BLaER1 treated with 17β-estradiol and CSF1 and Interleukin-3, amounts not matched to agents 10 nM and 100 nM (cell line): ENCODE measurements at regions not wholly inside any gene's neighbourhood (a gene's known extent, or its start where the extent isn't known, plus 50 kb on each side); places are given as distances from the start of the nearest gene placed in this dataset.

Experiments used
- H3K27ac ChIP-seq, 11 experiments: shearing (Covaris generic); formaldehyde crosslinking; 2 replicates each; pipeline ENCODE4 v1.8.1; 2022
- H3K27me3 ChIP-seq, 11 experiments: shearing (Covaris generic); formaldehyde crosslinking; 2 replicates each; pipeline ENCODE4 v1.8.1; 2022
- H3K36me3 ChIP-seq, 11 experiments: shearing (Covaris generic); formaldehyde crosslinking; 2 replicates each; pipeline ENCODE4 v1.8.1; 2022
- H3K4me1 ChIP-seq, 10 experiments: shearing (Covaris generic); formaldehyde crosslinking; 2 replicates each; pipeline ENCODE4 v1.8.1; 2022
- H3K4me2 ChIP-seq, 11 experiments: shearing (Covaris generic); formaldehyde crosslinking; 2 replicates each; pipeline ENCODE4 v1.8.1; 2022
- H3K4me3 ChIP-seq, 10 experiments: shearing (Covaris generic); formaldehyde crosslinking; 2 replicates each; pipeline ENCODE4 v1.8.1; 2022
- H3K9ac ChIP-seq, 11 experiments: shearing (Covaris generic); formaldehyde crosslinking; 2 replicates each; pipeline ENCODE4 v1.8.1; 2022
- H3K9me3 ChIP-seq, 11 experiments: shearing (Covaris generic); formaldehyde crosslinking; replicated peaks in 1 of 11; 2 replicates each; pipeline ENCODE4 v1.8.1; 2022
- H4K20me1 ChIP-seq, 11 experiments: shearing (Covaris generic); formaldehyde crosslinking; 2 replicates each; pipeline ENCODE4 v1.8.1; 2022
- Cebpa-rat ChIP-seq, 11 experiments: shearing (Covaris generic); IDR thresholded peaks; 2 replicates each; pipeline ENCODE4 v1.8.1; 2022

DNA sequence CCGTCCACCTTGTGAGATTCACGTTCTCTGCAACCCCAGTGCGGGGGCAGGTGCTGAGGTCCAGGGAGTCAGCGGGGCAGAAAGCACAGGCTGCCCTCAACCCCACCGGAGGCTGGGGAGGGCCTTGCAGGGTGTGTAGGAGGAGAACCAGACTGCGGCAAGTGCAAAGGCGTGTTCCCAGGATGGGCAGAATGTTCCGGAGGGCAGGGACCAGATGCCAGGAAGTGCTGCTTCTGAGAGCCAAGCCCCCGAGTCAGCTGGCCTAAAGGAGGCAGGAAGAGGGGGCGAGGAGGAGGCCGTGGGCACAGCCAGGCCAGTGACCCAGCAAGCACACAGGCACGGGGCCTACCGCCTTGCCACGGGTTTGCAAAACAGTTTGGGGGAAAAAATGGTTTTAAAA is 193.8 kb upstream of the AJAP1 start:
- Histone ChIP-seq H3K9me3 (peaks cover 24 to 69% (median 52%) of the 10 kb centered on the region in 11 experiments), H3K9ac (no peak overlapping the region), H3K36me3 (no peaks in the 10 kb centered on the region; a peak in 1 of 22 replicates), H3K27me3 (no peaks in the 10 kb centered on the region), H3K27ac (no peak overlapping the region), H3K4me2 (no peak overlapping the region), H4K20me1 (no peaks in the 10 kb centered on the region), H3K4me3 (no peak overlapping the region), H3K4me1 (peaks cover 0 to 4% (median 1%) of the 10 kb centered on the region in 10 experiments; a peak in 7 of 20 replicates)
- TF ChIP-seq Cebpa-rat (IDR thresholded peaks at IDR 0.05): no peak

DNA sequence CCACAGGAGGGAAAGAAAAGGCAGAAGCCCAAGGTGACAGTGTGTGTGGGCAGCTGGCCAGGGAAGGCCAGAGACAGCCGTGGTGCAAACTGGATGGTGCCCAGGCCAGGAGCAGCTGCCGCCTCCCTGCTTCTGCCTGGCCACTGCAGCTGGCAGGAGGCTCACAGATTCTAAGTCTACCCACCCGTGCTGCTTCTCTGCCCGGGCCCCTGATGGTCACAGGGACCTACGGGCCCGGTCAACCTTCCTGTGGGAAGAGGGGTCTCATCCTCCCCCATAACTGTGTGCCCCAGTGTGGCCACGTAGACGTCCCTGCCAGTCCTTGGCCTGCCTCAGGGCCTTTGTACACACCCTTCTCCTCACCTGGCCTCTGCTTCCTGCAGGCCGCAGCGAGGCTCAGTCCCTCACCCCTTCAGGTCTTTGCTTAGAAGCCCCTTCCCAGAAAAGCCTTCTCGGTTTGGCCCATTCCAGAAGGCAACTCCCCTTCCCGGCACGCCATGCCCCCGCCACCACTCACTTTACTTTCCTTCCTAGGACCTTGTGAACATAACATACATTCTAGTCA is 192.6 kb upstream of the AJAP1 start:
- peaks cover 12 to 57% (median 41%) of the 10 kb centered on the region in 11 experiments for H3K9me3 ChIP-seq
- no peak overlapping the region for H3K4me2 ChIP-seq
- H3K27ac ChIP-seq: no peak overlapping the region
- no peaks in the 10 kb centered on the region for H4K20me1 ChIP-seq
- no peaks in the 10 kb centered on the region for H3K27me3 ChIP-seq
- H3K9ac ChIP-seq: no peak overlapping the region
- no peaks in the 10 kb centered on the region for H3K4me1 ChIP-seq
- H3K36me3 ChIP-seq: no peaks in the 10 kb centered on the region; a peak in 1 of 22 replicates
- H3K4me3 ChIP-seq: no peak overlapping the region
- TF ChIP-seq Cebpa-rat (IDR thresholded peaks at IDR 0.05): no peak

DNA sequence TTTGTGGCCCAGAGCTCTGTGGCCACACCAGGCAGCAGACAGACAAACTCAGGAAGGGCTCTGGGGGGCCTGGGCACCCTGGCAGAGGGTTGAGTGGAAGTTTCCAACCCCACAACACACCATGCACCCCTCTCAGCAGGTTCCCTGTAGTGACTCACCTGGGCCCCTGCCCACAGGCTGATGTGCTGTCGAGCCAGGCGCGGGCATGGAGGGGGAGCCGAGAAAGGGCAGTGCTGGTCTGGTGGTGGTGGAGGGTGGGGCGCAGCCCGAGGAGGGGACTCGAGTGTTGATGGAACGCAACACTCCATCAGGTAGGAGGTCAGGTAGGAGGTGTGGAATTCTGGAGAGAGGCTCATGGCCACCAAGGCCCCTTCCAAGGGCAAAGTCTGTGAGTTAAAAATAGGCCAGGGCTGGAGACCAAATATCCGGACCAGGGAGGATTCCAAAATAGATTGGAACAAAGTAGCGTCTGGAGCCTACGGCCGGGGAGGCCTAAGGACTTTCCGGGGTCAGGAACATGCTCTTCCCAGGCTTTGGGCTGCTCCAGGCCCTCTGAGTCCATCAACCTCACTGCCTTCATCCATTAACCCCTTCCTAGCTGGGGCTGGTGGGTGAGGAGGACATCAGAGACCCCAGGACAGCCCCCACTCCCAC is 191.5 kb upstream of the AJAP1 start:
- H3K36me3 ChIP-seq: no peaks in the 10 kb centered on the region
- H3K9me3 ChIP-seq: peaks cover under 1 to 46% (median 29%) of the 10 kb centered on the region in 11 experiments; a peak in 20 of 22 replicates
- no peak overlapping the region for H3K27ac ChIP-seq
- H3K4me2 ChIP-seq: no peak overlapping the region
- no peak overlapping the region for H3K4me3 ChIP-seq
- no peaks in the 10 kb centered on the region for H3K4me1 ChIP-seq
- no peak for TF ChIP-seq Cebpa-rat (IDR thresholded peaks at IDR 0.05)
- H4K20me1 ChIP-seq: no peaks in the 10 kb centered on the region
- H3K27me3 ChIP-seq: no peaks in the 10 kb centered on the region
- no peak overlapping the region for H3K9ac ChIP-seq

DNA sequence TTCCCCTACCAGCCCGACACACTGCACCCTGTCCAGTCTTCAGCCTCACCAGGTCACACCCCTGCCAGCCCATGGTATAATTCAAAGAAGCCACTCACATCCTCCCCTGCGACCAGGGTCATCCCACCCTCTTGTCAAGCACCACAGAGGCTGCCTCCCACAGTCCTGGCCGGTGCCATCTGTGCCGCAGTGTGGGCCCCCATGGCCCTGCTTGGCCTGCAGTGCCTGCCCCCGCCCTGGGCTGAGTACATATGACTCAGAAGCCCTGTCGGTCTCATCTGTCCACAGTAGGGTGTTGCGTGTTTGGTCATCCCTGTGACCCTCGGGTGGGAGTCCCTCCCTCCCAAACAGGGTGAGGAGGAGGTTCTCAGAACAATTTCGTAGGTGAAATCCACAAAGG is 190.8 kb upstream of the AJAP1 start:
- Histone ChIP-seq H4K20me1 (no peaks in the 10 kb centered on the region), H3K27ac (no peak overlapping the region), H3K9ac (no peak overlapping the region), H3K36me3 (no peaks in the 10 kb centered on the region), H3K9me3 (peaks cover 0 to 39% (median 23%) of the 10 kb centered on the region in 11 experiments; a peak in 20 of 22 replicates), H3K4me2 (no peak overlapping the region), H3K4me3 (no peak overlapping the region), H3K4me1 (no peaks in the 10 kb centered on the region), H3K27me3 (no peaks in the 10 kb centered on the region)
- TF ChIP-seq Cebpa-rat (IDR thresholded peaks at IDR 0.05): no peak

DNA sequence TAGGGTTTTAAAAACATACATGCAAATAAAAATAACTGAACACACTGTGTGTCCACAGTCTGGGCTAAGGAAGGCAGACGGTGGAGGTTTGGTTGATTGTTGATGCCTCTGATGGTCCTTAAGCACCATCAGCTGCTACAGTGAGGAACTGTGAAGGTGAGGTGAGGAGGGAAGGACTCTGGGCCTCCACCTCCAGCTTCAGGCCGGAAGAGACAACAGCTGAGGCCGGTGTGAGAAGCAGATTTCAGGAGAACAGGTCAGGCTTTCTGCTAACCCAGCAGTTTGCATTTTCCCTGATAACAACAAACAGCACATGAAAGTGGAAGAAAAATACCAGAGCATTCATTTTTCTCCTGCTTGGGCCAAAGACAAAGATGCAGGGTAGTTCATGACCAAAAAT is 189.9 kb upstream of the AJAP1 start:
- Histone ChIP-seq H3K9me3 (peaks cover 0 to 30% (median 14%) of the 10 kb centered on the region in 11 experiments; a peak in 18 of 22 replicates), H3K4me2 (no peak overlapping the region)
- no peak for TF ChIP-seq Cebpa-rat (IDR thresholded peaks at IDR 0.05)

DNA sequence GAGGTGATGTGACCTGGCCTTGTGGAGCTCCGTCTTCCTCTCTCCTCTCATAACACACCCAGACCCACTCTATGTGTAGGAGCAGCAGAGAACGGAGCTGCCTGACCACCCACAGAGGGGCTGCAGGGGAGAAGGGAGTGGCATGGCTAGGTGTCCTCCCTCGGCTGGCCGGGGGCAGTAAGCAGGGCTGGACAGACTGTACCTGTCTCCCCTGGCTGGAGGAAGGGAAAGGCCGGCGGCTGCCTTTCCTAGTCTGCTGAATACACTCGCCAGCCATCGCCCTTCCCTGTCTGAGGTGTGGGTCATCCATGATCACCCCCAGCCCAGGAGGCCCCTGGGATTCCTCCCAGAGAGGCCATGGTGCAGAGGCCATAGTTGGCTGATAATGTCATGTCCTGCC is 187.2 kb upstream of the AJAP1 start:
- H3K9ac ChIP-seq: no peak overlapping the region
- TF ChIP-seq Cebpa-rat (IDR thresholded peaks at IDR 0.05): no peak
- no peaks in the 10 kb centered on the region for H3K4me1 ChIP-seq
- H3K27me3 ChIP-seq: no peaks in the 10 kb centered on the region
- no peaks in the 10 kb centered on the region for H3K36me3 ChIP-seq
- H3K9me3 ChIP-seq: peaks cover 0 to 19% (median 12%) of the 10 kb centered on the region in 11 experiments; a peak in 14 of 22 replicates
- H3K27ac ChIP-seq: no peak overlapping the region
- no peak overlapping the region for H3K4me2 ChIP-seq
- no peak overlapping the region for H3K4me3 ChIP-seq
- no peaks in the 10 kb centered on the region for H4K20me1 ChIP-seq

More for the DNA sequence above, 189.9 kb upstream of the AJAP1 start:
- no peaks in the 10 kb centered on the region for H3K27me3 ChIP-seq
- H3K9ac ChIP-seq: no peak overlapping the region
- no peak overlapping the region for H3K27ac ChIP-seq
- H3K36me3 ChIP-seq: no peaks in the 10 kb centered on the region
- H3K4me1 ChIP-seq: no peaks in the 10 kb centered on the region
- no peak overlapping the region for H3K4me3 ChIP-seq
- H4K20me1 ChIP-seq: no peaks in the 10 kb centered on the region

DNA sequence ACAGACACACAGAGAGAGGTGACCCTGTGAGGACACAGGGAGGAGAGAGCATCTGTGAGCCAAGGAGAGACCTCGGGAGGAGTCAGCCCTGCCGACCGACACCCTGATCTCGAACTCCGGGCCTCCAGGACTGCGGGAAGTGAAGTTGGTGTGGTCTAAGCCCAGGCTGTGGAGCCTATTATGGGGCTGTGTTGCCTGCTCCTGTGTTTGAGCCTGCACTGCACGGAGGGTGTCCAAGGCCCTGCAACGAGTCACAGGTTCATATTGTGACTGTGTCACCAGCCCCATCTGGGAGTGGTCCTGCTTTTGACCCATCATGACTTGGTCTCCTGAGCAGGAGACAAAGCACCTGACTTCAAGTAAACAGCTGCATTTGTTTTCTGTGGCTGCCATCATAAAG is 186.0 kb upstream of the AJAP1 start:
- Histone ChIP-seq H3K4me3 (no peak overlapping the region), H3K27ac (no peak overlapping the region), H3K36me3 (no peaks in the 10 kb centered on the region), H3K27me3 (no peaks in the 10 kb centered on the region), H3K4me1 (no peaks in the 10 kb centered on the region), H4K20me1 (no peaks in the 10 kb centered on the region), H3K9ac (no peak overlapping the region), H3K4me2 (no peak overlapping the region), H3K9me3 (peaks cover 0 to 18% (median 12%) of the 10 kb centered on the region in 11 experiments; a peak in 14 of 22 replicates)
- no peak for TF ChIP-seq Cebpa-rat (IDR thresholded peaks at IDR 0.05)

DNA sequence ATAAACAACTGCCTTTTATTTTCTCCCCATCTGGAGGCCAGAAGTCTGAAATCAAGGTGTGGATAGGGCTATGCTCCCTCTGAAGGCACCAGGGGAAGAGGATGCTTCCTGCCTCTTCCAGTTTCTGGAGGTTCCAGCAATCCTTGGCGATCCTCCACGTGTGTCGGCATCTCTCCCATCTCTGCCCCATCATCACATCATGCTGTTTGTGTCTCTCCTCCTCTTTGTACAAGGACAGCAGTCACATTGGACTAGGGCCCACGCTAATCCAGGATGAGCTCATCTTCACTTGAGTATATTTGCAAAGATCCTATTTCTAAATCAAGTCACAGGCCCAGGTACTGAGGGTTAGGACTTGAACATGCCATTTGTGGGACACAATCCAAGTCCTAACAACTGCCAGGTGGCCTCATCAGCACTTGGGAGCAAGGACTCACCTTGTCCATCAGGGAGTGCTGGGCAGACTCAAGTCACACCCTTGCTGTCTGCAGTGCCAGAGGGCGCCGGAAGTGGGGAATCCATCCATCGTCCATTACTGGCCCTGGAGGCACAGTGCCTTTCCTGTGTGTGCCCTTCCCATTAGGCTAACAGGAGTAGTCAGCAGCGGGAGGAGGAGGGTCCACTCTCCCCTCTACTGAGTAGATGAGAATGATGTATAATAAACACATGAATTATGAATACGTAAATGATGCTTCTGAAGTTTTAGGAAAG is 185.4 kb upstream of the AJAP1 start:
- no peak for TF ChIP-seq Cebpa-rat (IDR thresholded peaks at IDR 0.05)
- Histone ChIP-seq H3K4me3 (no peak overlapping the region), H3K27ac (no peak overlapping the region), H3K4me2 (no peak overlapping the region), H3K36me3 (no peaks in the 10 kb centered on the region), H3K9me3 (peaks cover 0 to 17% (median 11%) of the 10 kb centered on the region in 11 experiments; a peak in 14 of 22 replicates), H3K9ac (no peak overlapping the region), H3K4me1 (no peaks in the 10 kb centered on the region), H4K20me1 (no peaks in the 10 kb centered on the region), H3K27me3 (no peaks in the 10 kb centered on the region)

DNA sequence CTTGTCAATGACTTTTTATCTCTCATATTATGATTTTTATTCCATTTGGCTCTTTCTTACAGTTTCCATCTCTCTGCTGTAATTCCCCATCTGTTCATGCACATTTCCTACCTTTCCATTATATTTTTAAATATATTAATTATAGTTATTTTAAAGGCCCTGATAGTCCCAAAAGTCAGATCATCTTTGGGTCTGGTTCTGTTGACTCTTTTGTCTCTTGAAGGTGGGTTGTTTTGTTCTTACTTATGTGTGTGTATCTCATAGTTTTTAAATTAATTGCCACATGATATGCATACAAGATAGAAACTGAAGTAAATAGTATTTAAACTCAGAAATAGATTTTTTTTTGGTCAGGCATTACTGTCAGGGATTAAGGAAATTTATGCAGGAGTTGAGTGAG is 178.0 kb upstream of the AJAP1 start:
- peaks cover 32 to 41% (median 36%) of the 10 kb centered on the region in 11 experiments for H3K9me3 ChIP-seq
- no peaks in the 10 kb centered on the region for H3K36me3 ChIP-seq
- no peak overlapping the region for H3K27ac ChIP-seq
- H4K20me1 ChIP-seq: no peaks in the 10 kb centered on the region
- TF ChIP-seq Cebpa-rat (IDR thresholded peaks at IDR 0.05): no peak
- no peak overlapping the region for H3K4me2 ChIP-seq
- H3K27me3 ChIP-seq: no peaks in the 10 kb centered on the region
- H3K9ac ChIP-seq: no peak overlapping the region
- H3K4me3 ChIP-seq: no peak overlapping the region
- no peaks in the 10 kb centered on the region for H3K4me1 ChIP-seq
